ENCODE measurements at regions not wholly inside any gene's neighbourhood (a gene's known extent, or its start where the extent isn't known, plus 50 kb on each side); places are given as distances from the start of the nearest gene placed in this dataset.
"Not testable (repeated sequence)": the region's sequence is repeated elsewhere in the genome, so short reads cannot be mapped to it uniquely, and the experiment has no call there.

DNA sequence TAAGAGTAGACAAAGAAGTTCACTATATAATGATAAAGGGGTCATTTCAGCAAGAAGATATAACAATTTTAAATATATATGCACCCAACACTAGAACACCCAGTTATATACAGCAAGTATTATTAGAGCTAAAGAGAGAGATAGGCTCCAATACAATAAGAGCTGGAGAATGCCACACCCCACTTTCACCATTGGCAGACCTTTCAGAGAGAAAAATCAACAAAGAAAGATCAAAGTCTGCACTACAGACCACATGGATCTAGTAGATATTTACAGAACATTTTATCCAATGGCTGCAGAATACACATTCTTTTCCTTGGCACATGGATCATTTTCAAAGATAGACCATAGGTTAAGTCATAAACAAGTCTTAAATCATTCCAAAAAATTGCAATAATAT, 479.7 kb upstream of the DIAPH2 start:
- Mint-ChIP-seq H3K27ac (no peak overlapping the region), H3K4me3 (no peak overlapping the region), H3K27me3 (ENCODE audit: low read depth) (no peaks in the 10 kb centered on the region), H3K9me3 (peaks cover 6% of the 10 kb centered on the region), H3K36me3 (ENCODE audit: low read depth) (no peaks in the 10 kb centered on the region), H3K4me1 (no peaks in the 10 kb centered on the region)
- TF ChIP-seq, protein P1, sequence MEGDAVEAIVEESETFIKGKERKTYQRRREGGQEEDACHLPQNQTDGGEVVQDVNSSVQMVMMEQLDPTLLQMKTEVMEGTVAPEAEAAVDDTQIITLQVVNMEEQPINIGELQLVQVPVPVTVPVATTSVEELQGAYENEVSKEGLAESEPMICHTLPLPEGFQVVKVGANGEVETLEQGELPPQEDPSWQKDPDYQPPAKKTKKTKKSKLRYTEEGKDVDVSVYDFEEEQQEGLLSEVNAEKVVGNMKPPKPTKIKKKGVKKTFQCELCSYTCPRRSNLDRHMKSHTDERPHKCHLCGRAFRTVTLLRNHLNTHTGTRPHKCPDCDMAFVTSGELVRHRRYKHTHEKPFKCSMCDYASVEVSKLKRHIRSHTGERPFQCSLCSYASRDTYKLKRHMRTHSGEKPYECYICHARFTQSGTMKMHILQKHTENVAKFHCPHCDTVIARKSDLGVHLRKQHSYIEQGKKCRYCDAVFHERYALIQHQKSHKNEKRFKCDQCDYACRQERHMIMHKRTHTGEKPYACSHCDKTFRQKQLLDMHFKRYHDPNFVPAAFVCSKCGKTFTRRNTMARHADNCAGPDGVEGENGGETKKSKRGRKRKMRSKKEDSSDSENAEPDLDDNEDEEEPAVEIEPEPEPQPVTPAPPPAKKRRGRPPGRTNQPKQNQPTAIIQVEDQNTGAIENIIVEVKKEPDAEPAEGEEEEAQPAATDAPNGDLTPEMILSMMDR (IDR thresholded peaks at IDR 0.05; ENCODE audit: unreplicated experiment in 3 of 3): no peak

DNA sequence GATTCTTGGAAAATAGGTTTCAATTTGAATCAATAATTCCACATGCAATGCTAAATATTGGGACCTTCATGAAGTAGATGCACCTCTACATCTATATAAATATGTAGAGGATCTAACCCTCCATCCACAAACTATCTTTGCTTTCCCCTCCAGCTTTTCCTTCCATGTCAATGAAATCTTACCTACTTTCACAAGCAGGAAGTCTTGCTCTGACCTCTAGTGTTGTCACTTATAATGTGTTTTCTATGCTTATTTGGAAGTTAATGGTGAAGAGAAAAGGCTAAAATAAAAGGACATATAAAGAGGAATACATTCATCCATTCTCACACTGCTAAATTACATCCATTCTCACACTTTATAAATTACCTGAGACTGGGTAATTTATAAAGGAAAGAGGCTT, 472.7 kb upstream of the DIAPH2 start:
- Mint-ChIP-seq H3K27ac (no peak overlapping the region), H3K27me3 (ENCODE audit: low read depth) (no peaks in the 10 kb centered on the region), H3K9me3 (peaks cover 24% of the 10 kb centered on the region)

DNA sequence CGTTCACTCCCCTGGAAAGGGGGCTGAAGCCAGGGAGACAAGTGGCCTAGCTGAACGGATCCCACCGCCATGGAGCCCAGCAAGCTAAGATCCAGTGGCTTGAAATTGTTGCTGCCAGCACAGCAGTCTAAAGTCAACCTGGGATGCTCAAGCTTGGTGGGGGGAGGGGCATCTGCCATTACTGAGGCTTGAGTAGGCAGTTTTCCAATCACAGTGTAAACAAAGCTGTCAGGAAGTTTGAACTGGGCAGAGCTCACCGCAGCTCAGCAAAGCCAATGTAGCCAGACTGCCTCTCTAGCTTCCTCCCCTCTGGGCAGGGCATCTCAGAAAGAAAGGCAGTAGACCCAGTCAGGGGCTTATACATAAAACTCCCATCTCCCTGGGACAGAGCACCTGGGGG, 470.0 kb upstream of the DIAPH2 start:
- not testable (repeated sequence) for H3K4me1 Mint-ChIP-seq; H3K4me3 Mint-ChIP-seq; H3K36me3 Mint-ChIP-seq (ENCODE audit: low read depth); H3K27me3 Mint-ChIP-seq (ENCODE audit: low read depth); H3K27ac Mint-ChIP-seq
- H3K9me3 Mint-ChIP-seq: peaks cover 30% of the 10 kb centered on the region

More for the DNA sequence above, 472.7 kb upstream of the DIAPH2 start:
- no peaks in the 10 kb centered on the region for H3K36me3 Mint-ChIP-seq (ENCODE audit: low read depth)
- H3K4me3 Mint-ChIP-seq: no peak overlapping the region
- no peaks in the 10 kb centered on the region for H3K4me1 Mint-ChIP-seq
- TF ChIP-seq, protein P1 (IDR thresholded peaks at IDR 0.05; ENCODE audit: unreplicated experiment in 3 of 3): no peak

DNA sequence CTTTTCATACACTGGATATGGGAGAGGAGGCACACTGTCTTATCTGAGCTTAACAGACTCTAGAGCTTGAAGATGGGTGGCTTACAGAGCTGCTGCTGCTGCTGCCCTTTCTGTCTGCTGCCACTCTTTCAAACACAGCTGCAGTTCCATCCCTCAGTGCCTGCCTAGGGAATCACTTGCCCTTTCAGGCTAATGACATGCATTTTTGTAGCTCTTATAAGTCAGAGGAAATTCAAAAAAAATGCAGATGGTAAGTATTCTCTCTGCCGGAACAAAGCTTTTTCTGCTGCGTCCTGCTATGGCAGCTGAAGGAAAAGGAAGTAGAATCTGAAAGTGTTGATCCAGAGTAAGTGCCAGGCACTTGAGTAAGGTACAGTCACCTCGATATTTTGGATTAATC, 460.4 kb upstream of the DIAPH2 start:
- TF ChIP-seq, protein P1 (IDR thresholded peaks at IDR 0.05; ENCODE audit: unreplicated experiment in 3 of 3): no peak
- Mint-ChIP-seq H3K4me3 (no peak overlapping the region), H3K27ac (no peak overlapping the region), H3K27me3 (ENCODE audit: low read depth) (no peaks in the 10 kb centered on the region), H3K4me1 (no peaks in the 10 kb centered on the region), H3K9me3 (peaks cover 2% of the 10 kb centered on the region), H3K36me3 (ENCODE audit: low read depth) (no peaks in the 10 kb centered on the region)

DNA sequence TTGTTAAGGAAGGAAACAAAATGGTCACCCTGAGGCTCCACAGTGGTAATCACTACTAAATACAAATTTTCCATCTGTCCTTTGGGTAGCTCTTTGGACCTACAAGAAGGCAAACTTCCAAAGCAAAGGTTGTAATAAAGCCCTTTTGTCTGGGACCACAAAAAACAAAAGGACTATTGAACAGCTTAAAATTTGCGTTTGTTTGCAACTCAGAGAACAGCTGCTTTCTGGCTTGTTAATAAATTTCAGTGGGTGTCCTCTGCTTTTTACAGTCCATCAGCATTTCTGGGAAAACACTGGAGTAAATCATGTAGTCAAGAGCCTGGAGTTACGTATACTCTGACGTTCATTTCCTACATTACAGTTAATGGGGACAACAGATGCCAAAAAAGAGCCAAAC, 439.7 kb upstream of the DIAPH2 start:
- no peaks in the 10 kb centered on the region for H3K36me3 Mint-ChIP-seq (ENCODE audit: low read depth)
- TF ChIP-seq, protein P1 (IDR thresholded peaks at IDR 0.05; ENCODE audit: unreplicated experiment in 3 of 3): no peak
- peaks cover 48% of the 10 kb centered on the region for H3K4me1 Mint-ChIP-seq
- H3K27ac Mint-ChIP-seq: peak overlapping the region; percentile 72 to 93 (median 92)
- no peaks in the 10 kb centered on the region for H3K9me3 Mint-ChIP-seq
- no peaks in the 10 kb centered on the region for H3K27me3 Mint-ChIP-seq (ENCODE audit: low read depth)
- peak overlapping the region in 2 of 3 experiments; percentile 6 to 16 for H3K4me3 Mint-ChIP-seq

DNA sequence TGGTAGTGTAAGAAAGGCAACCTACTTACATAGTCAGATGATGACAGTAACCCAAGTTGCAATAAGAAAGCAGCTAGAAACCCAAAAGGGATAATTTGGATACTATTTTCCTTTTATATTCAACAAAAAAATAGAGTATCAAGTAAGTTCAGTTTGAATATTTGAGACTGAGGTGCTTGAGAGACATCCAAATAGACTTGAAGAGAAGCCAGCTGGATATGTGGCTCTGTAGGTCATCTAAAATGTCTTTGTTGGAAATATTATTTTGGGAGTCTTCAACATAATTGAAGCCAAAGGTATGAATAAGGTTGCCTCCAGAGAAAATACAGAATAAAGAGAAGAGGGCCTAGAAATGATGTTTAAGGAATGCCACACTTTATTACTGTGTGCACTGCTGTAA, 438.2 kb upstream of the DIAPH2 start:
- Mint-ChIP-seq H3K27me3 (ENCODE audit: low read depth) (no peaks in the 10 kb centered on the region), H3K4me1 (peaks cover 48% of the 10 kb centered on the region), H3K9me3 (no peaks in the 10 kb centered on the region), H3K27ac (peak overlapping the region in 2 of 3 experiments; percentile 47 to 72), H3K4me3 (no peak overlapping the region), H3K36me3 (ENCODE audit: low read depth) (no peaks in the 10 kb centered on the region)
- TF ChIP-seq, protein P1 (IDR thresholded peaks at IDR 0.05; ENCODE audit: unreplicated experiment in 3 of 3): no peak

Data from nephron (organoid).